IMR-90 (cell line): ENCODE measurements at regions not wholly inside any gene's neighbourhood (a gene's known extent, or its start where the extent isn't known, plus 50 kb on each side); places are given as distances from the start of the nearest gene placed in this dataset.

ENCODE experiments used
- ATAC-seq: fragments of 200-7000 bp; cut with Tn5 transposase; 2 replicates; pipeline ENCODE4 v1.9.1; 2020; ENCODE audit warnings: low read depth, mild to moderate bottlenecking, moderate library complexity
- BruUV-seq: library from RNA; stranded (reverse); fragments of 400-500 nt; replicated peaks from 2 replicates; lab custom pipeline; 2021; lab: Mats Ljungman, UMichigan
- CTCF ChIA-PET: fragments of 300-600 bp; formaldehyde crosslinking; extraction: SDS; loops from one replicate; lab custom pipeline; 2021; ENCODE audit warnings: antibody characterized with exemption; lab: Yijun Ruan, JAX
- POLR2A ChIA-PET: fragments of 300-600 bp; sonication (Branson Sonifier 250); formaldehyde crosslinking; loops from one replicate; lab custom pipeline; 2022; ENCODE audit warnings: antibody characterized with exemption; ENCODE audit not compliant: unreplicated experiment; lab: Charles Lee
- DNase-seq: peaks from one replicate; pipeline ENCODE4 v3.0.0; 2013
- H2AFZ ChIP-seq: replicated peaks from 2 replicates; pipeline ENCODE3; 2013; ENCODE audit warnings: low read length, mild to moderate bottlenecking; ENCODE audit not compliant: poor library complexity
- H2AK5ac ChIP-seq: 2 replicates; pipeline ENCODE4 v1.6.1; 2013; ENCODE audit warnings: low read depth, low read length, inconsistent platforms
- H2AK9ac ChIP-seq: replicated peaks from 2 replicates; pipeline ENCODE3; 2013; ENCODE audit warnings: mild to moderate bottlenecking, low read depth, low read length, moderate library complexity; ENCODE audit not compliant: poor library complexity
- H2BK120ac ChIP-seq: 2 replicates; pipeline ENCODE4 v1.6.1; 2013; ENCODE audit warnings: low read depth, low read length, inconsistent platforms
- H2BK15ac ChIP-seq: 3 replicates; pipeline ENCODE4 v1.6.1; 2013; ENCODE audit warnings: low read depth, low read length, inconsistent platforms
- H2BK20ac ChIP-seq: 2 replicates; pipeline ENCODE4 v1.6.1; 2013; ENCODE audit warnings: low read depth, mild to moderate bottlenecking, inconsistent platforms, low read length, moderate library complexity
- H2BK5ac ChIP-seq: 2 replicates; pipeline ENCODE4 v1.6.1; 2013; ENCODE audit warnings: mild to moderate bottlenecking, low read depth, low read length, inconsistent platforms; ENCODE audit not compliant: poor library complexity, severe bottlenecking
- H3K14ac ChIP-seq: replicated peaks from 2 replicates; pipeline ENCODE4 v1.6.1; 2013; ENCODE audit warnings: low read depth, low read length, inconsistent platforms
- H3K18ac ChIP-seq: 2 replicates; pipeline ENCODE4 v1.6.1; 2013; ENCODE audit warnings: low read depth, low read length, control low read depth
- H3K23ac ChIP-seq: 2 replicates; pipeline ENCODE4 v1.6.1; 2013; ENCODE audit warnings: low read depth, low read length, inconsistent platforms
- H3K27ac ChIP-seq: 2 replicates; pipeline ENCODE4 v1.5.1; 2013; ENCODE audit warnings: mild to moderate bottlenecking, control low read depth, low read length; ENCODE audit not compliant: insufficient read depth
- H3K27me3 ChIP-seq: 2 replicates; pipeline ENCODE4 v1.6.1; 2013; ENCODE audit warnings: low read length; ENCODE audit not compliant: control insufficient read depth, insufficient read depth
- H3K36me3 ChIP-seq: 2 replicates; pipeline ENCODE4 v1.6.1; 2013; ENCODE audit warnings: low read length, mixed read lengths; ENCODE audit not compliant: control insufficient read depth, insufficient read depth
- H3K4ac ChIP-seq: 2 replicates; pipeline ENCODE4 v1.6.1; 2013; ENCODE audit warnings: low read depth, low read length, inconsistent platforms
- H3K4me1 ChIP-seq: 2 replicates; pipeline ENCODE4 v1.6.1; 2013; ENCODE audit warnings: low read length, mixed read lengths; ENCODE audit not compliant: control insufficient read depth, insufficient read depth
- H3K4me2 ChIP-seq: 2 replicates; pipeline ENCODE4 v1.6.1; 2013; ENCODE audit warnings: low read depth, mild to moderate bottlenecking, control low read depth, low read length, moderate library complexity
- H3K4me3 ChIP-seq: 2 replicates; pipeline ENCODE4 v1.5.1; 2013; ENCODE audit warnings: low read depth, mild to moderate bottlenecking, control low read depth, low read length, moderate library complexity; ENCODE audit not compliant: insufficient read depth
- H3K56ac ChIP-seq: 2 replicates; pipeline ENCODE4 v1.6.1; 2013; ENCODE audit warnings: low read length, inconsistent platforms; ENCODE audit not compliant: insufficient read depth; ENCODE audit errors: extremely low read depth
- H3K79me1 ChIP-seq, 2 experiments: 2 replicates each; pipeline ENCODE4 v1.6.1; 2013; ENCODE audit warnings: low read length in 2 of 2, inconsistent platforms in 1 of 2, low read depth in 1 of 2
- H3K9ac ChIP-seq: 2 replicates; pipeline ENCODE4 v1.6.1; 2013; ENCODE audit warnings: low read depth, low read length, control low read depth
- H3K9me1 ChIP-seq: 2 replicates; pipeline ENCODE4 v1.6.1; 2013; ENCODE audit warnings: low read length, inconsistent platforms; ENCODE audit not compliant: insufficient read depth
- H3K9me3 ChIP-seq: 2 replicates; pipeline ENCODE4 v1.6.1; 2013; ENCODE audit warnings: low read length; ENCODE audit not compliant: control insufficient read depth, insufficient read depth
- H4K20me1 ChIP-seq: 2 replicates; pipeline ENCODE4 v1.6.1; 2013; ENCODE audit warnings: low read length, inconsistent platforms; ENCODE audit not compliant: insufficient read depth
- H4K5ac ChIP-seq: 2 replicates; pipeline ENCODE4 v1.6.1; 2013; ENCODE audit warnings: mild to moderate bottlenecking, low read depth, low read length, control low read depth
- H4K8ac ChIP-seq, 2 experiments: 2 replicates each; pipeline ENCODE4 v1.6.1; 2013; ENCODE audit warnings: low read depth in 2 of 2, low read length in 2 of 2, control low read depth in 1 of 2, inconsistent platforms in 1 of 2
- H4K91ac ChIP-seq: 2 replicates; pipeline ENCODE4 v1.6.1; 2013; ENCODE audit warnings: low read depth, low read length, inconsistent platforms; ENCODE audit not compliant: insufficient read depth
- BHLHE40 ChIP-seq: fragments of 150-350 bp; IDR thresholded peaks from 2 replicates; pipeline ENCODE4 v1.6.1; 2016; ENCODE audit warnings: mild to moderate bottlenecking, low read depth, low read length
- CHD1 ChIP-seq: IDR thresholded peaks from 2 replicates; pipeline ENCODE4 v1.6.1; 2012; ENCODE audit warnings: low read depth, low read length, improper control_type of control experiment
- FOS ChIP-seq: fragments of 150-350 bp; IDR thresholded peaks from 2 replicates; pipeline ENCODE4 v1.6.1; 2016; ENCODE audit warnings: low read depth, low read length
- MAFK ChIP-seq: IDR thresholded peaks from 2 replicates; pipeline ENCODE4 v1.6.1; 2012; ENCODE audit warnings: low read depth, low read length, improper control_type of control experiment
- MXI1 ChIP-seq: IDR thresholded peaks from 2 replicates; pipeline ENCODE4 v1.6.1; 2012; ENCODE audit warnings: low read depth, mild to moderate bottlenecking, low read length, moderate library complexity, borderline replicate concordance
- NFE2L2 ChIP-seq: fragments of 150-350 bp; IDR thresholded peaks from 2 replicates; pipeline ENCODE4 v1.6.1; 2016; ENCODE audit warnings: low read depth, mild to moderate bottlenecking, low read length
- RAD21 ChIP-seq: IDR thresholded peaks from 2 replicates; pipeline ENCODE4 v1.6.1; 2012; ENCODE audit warnings: low read length, improper control_type of control experiment
- RCOR1 ChIP-seq: IDR thresholded peaks from 2 replicates; pipeline ENCODE4 v1.6.1; 2012; ENCODE audit warnings: mild to moderate bottlenecking, low read length, improper control_type of control experiment; ENCODE audit not compliant: insufficient replicate concordance
- RFX5 ChIP-seq: IDR thresholded peaks from 2 replicates; pipeline ENCODE4 v1.8.0; 2012; ENCODE audit warnings: low read depth, mild to moderate bottlenecking, low read length, moderate library complexity
- SMC3 ChIP-seq: fragments of 150-350 bp; IDR thresholded peaks from 2 replicates; pipeline ENCODE4 v1.6.1; 2016; ENCODE audit warnings: low read depth, mild to moderate bottlenecking, antibody characterized with exemption, low read length, moderate library complexity
- dilution Hi-C: fragments of 300-500 bp; cut with HindIII; formaldehyde crosslinking; loops from one replicate; pipeline ENCODE4 v1.14.3; 2018; ENCODE audit warnings: low sequenced_read_pairs; ENCODE audit not compliant: unreplicated experiment
- in situ Hi-C: fragments of 300-500 bp; cut with MboI; formaldehyde crosslinking; loops from 3 replicates; pipeline ENCODE4 v1.14.3; 2019; ENCODE audit warnings: low sequenced_read_pairs, inconsistent platforms, mixed read lengths
- intact Hi-C: fragments of 100-400 bp; cut with micrococcal nuclease; formaldehyde crosslinking; loops from 2 replicates; pipeline ENCODE4 v1.10.0; 2022
- TF ChIP-seq, protein P1 (sequence below): fragments of 150-350 bp; IDR thresholded peaks from 2 replicates; pipeline ENCODE4 v1.6.1; 2016; ENCODE audit warnings: low read depth, mild to moderate bottlenecking, low read length, moderate library complexity, borderline replicate concordance

DNA sequence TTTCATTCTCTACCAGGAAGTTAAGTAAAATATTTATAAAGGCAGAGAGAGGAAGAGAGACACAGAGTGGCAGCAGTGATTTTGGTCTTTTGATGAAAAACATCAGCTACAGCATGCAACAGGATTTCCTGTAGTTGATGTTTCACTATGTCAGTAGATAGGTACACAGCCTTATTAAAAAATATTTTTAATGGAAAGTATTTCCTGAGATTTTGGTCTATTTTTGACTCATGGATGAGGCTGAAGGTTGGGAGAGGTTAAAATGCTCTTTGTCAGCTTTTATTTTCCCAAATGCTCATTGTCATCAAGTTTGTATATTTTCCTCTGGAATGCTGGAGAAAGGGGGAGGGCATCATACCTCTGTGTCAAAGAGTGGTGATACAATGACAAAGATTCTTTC lies 1112.5 kb downstream of the CBLN2 start:
- TF ChIP-seq RCOR1 = no peak
- TF ChIP-seq MXI1 = no peak
- no peak for TF ChIP-seq MAFK
- no peak for TF ChIP-seq FOS
- TF ChIP-seq, protein P1, sequence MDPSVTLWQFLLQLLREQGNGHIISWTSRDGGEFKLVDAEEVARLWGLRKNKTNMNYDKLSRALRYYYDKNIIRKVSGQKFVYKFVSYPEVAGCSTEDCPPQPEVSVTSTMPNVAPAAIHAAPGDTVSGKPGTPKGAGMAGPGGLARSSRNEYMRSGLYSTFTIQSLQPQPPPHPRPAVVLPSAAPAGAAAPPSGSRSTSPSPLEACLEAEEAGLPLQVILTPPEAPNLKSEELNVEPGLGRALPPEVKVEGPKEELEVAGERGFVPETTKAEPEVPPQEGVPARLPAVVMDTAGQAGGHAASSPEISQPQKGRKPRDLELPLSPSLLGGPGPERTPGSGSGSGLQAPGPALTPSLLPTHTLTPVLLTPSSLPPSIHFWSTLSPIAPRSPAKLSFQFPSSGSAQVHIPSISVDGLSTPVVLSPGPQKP = no peak
- no peak for TF ChIP-seq RFX5
- TF ChIP-seq BHLHE40 = no peak
- no peak for TF ChIP-seq CHD1
- no peak for TF ChIP-seq NFE2L2
- no peak for TF ChIP-seq RAD21
- no peak for TF ChIP-seq SMC3
- CTCF ChIA-PET = no interaction called here

More for the DNA sequence above, 1112.5 kb downstream of the CBLN2 start:
- POLR2A ChIA-PET = no interaction called here
- no peak overlapping the region for H4K5ac ChIP-seq
- H3K4me1 ChIP-seq = no peaks in the 10 kb centered on the region
- no peak overlapping the region for H3K9ac ChIP-seq
- H4K20me1 ChIP-seq = no peaks in the 10 kb centered on the region
- no peak overlapping the region for H2AK5ac ChIP-seq
- no TSS peak for BruUV-seq
- no peak overlapping the region for H4K91ac ChIP-seq
- no peaks in the 10 kb centered on the region for H3K36me3 ChIP-seq
- H3K23ac ChIP-seq = no peak overlapping the region
- no peaks in the 10 kb centered on the region for H3K79me1 ChIP-seq
- H3K27me3 ChIP-seq = no peaks in the 10 kb centered on the region
- H2BK20ac ChIP-seq = no peak overlapping the region
- in situ Hi-C loops = no loop called here
- no peak overlapping the region for H3K14ac ChIP-seq
- intact Hi-C loops = no loop called here
- no peak overlapping the region for H4K8ac ChIP-seq
- H3K4me2 ChIP-seq = no peak overlapping the region
- no peak overlapping the region for H3K4ac ChIP-seq
- no peak overlapping the region for H2BK15ac ChIP-seq
- no peak overlapping the region for H2AFZ ChIP-seq
- dilution Hi-C loops = no loop called here
- DNase-seq (no peak), ATAC-seq (no peak)
- no peak overlapping the region for H2BK5ac ChIP-seq
- peaks cover 4% of the 10 kb centered on the region; the same call in 1 of the 2 replicates for H3K9me3 ChIP-seq
- H3K9me1 ChIP-seq = no peaks in the 10 kb centered on the region
- no peak overlapping the region for H2AK9ac ChIP-seq
- H3K56ac ChIP-seq = no peak overlapping the region
- H3K27ac ChIP-seq = no peak overlapping the region
- no peak overlapping the region for H2BK120ac ChIP-seq
- no peak overlapping the region for H3K18ac ChIP-seq
- no peak overlapping the region for H3K4me3 ChIP-seq
